Activated naive CD4-positive, alpha-beta T cell treated with Interleukin-2 at 50 U/mL for 16 hours (primary cell): ENCODE measurements at regions not wholly inside any gene's neighbourhood (a gene's known extent, or its start where the extent isn't known, plus 50 kb on each side); places are given as distances from the start of the nearest gene placed in this dataset.

Experiments
- DNase-seq: peaks from one replicate; pipeline ENCODE4 v3.0.0-alpha.2; 2020

DNA sequence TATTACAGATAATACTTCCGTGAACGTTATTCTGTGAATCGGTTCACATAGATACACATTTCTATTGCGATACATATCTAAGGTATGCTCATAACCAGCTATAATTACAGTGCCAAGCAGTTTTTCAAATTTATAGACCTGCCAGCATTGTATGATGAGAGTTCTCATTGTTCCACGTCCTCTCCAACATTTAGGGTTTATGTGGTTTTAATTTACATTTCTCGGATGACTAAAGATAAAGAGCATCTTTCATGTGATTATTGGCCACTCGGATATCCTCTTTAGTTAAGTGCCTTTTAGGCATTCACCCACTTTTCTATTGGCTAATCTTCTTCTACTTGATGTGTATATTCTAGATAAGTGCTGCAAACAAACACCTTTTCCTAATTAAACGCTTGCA, 134.7 kb upstream of the CCDC54 start:
- DNase-seq: no peak

DNA sequence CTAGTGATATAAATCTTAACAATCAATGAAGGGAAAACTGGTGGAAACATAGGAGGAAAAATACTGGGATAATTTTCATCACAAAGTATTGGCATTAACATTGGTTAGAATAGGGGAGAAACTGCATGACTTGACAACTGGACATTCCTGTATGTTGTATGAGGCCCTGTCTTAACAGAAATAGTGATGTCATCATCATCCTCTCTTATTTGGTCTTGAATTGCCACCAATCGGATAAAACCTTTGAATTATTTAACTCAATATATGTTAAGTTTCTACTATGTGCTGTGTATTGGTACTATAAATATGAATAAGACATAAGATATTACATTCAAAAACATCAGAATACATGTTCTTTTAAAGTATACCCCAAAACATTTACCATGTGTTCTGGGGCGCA, 130.1 kb upstream of the CCDC54 start:
- DNase-seq: no peak

DNA sequence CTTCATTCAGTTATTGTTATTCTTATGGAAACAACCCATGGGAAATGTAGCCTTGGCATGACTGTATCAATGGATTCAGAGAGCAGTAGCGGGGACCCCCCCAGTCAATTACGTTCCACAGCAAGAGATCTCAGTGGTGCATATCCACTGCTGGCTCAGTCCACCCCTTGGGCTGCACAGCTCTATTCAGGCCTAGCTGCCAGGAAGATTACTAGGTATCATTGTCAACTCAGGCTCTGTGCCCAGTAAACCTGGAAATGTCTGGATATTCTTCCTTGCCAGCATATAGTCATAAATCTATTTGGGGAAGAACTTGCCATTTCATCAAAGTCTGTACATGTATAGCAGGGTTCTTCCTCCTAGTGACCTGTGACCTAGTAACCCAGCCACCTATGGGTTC, 128.1 kb upstream of the CCDC54 start:
- no peak for DNase-seq

DNA sequence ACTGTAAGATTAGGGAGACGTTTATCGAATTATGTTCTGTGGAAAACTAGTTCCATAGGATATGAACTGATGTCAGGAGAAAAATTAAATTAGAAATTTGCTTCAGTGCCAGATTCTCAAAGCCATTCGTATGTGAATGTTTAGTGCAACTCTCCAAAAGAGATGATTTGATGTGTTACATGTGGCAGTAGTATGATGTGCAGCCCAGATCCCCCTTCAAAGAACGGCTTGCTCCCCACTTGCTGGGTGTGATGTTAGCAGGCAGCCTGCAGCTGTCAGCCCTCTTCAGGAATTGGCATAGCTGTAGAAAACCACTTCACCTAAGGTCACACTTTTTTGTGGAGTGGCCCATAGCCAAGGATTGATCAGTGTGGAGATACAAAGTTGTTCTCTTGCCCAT, 127.0 kb upstream of the CCDC54 start:
- no peak for DNase-seq

DNA sequence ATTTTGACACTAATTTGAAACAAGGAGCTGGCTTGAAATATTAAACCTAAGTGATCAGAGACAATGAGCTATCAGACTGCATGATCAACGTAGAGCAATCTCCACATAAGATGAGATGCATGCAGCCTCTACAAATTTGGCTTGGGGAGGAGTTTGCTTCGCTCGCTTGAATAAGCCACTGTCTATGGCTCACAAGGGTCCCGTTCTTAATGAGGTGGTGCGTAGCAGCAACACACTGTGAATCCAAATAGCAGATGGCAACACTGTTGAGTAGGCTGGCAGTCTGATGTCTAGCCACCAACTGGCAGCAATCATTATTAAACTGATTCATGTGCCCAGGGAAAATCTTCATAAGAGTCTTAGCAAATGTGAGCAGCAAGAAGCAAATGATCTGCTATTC, 125.4 kb upstream of the CCDC54 start:
- DNase-seq: no peak

DNA sequence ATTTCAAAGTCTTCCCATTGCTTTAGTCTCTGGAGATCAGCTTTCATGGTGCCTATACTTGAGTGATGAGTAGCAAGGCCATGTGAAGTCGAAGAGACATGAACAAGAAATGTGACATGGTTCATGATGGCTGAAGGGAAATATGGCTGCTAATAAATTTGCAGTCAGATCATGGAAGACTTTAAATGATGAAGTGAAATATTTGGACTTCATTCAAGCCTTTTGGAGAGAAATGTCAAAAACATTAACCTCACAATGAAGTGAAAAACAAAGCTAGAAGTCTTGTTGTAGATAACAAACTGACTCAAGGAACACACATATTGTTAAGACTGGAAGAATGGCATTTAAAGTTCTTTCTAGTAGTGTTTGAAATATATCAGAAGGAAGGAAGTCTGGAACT, 120.3 kb upstream of the CCDC54 start:
- no peak for DNase-seq

DNA sequence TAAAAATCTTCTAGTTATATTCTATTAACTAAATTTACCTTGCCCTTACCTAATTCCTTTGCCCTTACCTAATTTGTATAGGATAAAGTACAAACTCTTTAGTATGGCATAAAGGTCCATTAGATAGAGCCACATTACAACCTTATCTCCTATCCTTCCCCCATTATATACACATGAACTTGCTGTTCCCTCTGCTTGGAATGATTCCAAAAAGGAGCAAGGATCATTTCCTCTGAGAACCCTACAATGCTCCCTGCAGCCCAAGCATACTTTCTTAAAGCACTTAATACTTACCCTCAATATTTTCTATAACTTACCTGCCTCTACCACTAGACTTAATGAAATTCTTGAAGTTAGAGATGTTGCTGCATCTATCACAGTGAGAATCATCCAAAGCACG, 118.9 kb upstream of the CCDC54 start:
- DNase-seq: no peak

DNA sequence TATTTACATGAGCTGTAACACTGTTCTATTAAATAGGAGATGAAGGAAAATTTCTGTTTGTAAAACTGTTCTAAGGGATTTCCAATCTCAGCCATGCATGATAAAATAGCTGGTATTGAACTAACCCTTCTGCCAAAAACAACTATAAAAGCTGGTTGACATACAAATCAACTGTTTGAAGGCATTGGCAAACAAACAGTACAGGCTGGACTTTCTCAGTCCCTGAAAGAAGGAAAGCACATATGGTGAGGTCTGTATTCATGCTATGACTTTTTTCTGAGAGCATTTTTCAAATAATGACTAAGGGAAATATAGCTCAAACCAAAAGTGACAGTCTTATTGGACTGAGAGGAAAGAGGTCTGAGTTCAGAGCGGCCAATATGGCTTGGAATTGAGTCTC, 117.0 kb upstream of the CCDC54 start:
- DNase-seq: no peak

DNA sequence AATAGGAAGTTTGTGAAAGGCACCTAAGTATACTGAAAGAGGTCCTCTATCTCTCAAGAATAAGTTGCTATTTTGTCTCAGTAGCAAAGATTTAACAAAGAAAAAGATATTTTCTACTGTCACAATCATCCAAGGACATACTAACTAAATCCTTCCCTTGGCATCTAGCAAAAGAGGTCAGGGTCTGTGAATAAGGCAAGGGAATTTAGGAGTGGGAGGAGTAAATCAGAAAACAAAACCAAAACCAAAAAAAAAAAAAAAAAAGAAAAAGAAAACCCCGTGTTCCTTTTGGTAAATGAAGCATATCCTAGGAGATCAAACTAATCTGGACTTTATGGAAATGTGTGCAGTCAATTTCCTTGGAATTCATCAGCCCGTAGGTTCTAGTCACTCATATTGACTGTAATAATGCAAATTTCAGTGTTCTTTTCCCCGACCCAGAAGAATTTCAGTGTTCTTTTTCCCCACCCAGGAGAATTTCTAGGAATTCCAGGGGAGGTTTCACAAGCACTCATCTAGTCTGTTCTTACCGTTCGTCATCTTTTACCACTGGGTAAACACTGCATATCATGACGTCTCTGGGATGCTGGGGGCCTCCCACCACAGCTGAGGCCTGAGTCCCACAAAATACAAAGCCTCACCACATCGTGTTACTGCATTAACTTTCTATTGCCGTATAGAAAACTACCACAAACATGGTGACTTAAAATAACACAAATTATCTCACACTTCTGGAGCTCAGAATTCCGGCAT, 113.8 kb upstream of the CCDC54 start:
- no peak for DNase-seq

DNA sequence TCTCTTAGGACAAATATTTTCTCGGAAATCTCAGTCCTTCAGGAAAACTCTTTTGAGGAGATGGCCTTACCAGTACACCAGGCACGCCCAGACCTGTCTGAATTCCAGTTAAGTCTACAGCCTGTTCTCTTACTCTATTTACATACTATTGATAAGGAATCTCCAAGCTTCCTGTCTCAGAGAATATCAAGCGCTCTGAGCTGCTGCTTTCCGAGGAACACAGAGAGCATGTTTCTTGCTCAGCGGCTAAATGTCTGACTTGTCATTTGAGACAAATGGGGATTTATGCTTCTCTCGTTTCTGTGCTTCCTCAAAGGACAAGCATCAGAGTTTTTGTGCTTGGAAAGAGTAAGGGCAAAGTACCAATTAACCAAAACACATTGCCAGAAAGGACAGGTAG, 112.4 kb upstream of the CCDC54 start:
- no peak for DNase-seq

DNA sequence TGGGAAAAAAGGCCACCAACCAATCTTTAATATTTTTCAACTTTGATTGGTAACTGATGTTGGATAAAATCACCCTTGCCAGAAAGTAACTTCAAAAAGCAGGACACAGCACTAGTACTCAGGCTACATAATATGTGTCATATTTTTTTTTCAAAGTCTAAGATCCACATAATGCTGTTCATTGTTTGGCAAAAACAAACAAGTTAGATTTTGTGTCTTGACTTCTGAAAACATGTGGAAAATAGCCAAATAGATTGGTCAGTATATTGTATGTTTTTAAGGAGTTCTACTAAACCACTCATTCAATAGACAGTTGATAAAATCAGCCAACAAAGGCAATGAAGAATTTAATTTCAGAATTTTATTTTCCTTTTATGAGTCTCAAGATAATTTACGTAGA, 111.7 kb upstream of the CCDC54 start:
- DNase-seq: no peak

DNA sequence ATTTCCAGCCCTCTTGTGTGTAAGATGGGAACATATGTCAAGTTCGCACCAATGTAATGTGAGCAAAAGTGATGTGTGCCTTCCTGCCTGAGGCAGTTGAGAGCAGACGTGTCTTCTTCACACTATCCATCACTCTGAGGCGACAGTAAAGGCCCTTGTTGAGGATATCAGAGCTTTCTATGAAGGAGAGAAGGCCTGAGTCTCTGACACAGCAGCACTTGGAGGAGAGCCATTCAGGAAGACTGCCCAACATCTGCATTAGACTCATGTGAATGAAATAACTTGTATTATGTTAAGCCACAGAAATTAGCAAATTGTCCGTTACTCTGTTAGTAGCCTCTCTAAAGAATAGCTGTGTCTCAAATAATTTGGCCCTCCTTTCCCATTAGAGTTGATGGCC, 108.8 kb upstream of the CCDC54 start:
- DNase-seq: no peak

DNA sequence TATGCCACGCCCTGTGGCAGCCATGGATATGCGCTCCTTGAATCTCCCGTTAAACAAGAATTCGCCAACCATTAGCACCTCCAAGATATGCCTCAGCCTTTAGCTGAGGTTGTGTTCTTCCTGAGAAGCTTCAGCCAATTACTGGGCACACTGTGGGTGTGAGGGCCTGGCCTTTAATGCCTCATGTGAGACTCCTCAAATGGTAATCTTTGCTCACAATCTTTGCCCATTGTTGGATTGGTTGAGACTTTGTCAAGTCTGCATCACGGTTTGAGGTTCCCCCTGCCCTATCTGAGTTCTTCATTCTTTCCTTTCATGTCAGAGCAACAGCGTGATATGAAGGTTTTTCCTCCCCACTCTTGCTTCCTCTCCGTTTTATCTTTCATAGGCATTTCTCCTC, 108.1 kb upstream of the CCDC54 start:
- DNase-seq: no peak

DNA sequence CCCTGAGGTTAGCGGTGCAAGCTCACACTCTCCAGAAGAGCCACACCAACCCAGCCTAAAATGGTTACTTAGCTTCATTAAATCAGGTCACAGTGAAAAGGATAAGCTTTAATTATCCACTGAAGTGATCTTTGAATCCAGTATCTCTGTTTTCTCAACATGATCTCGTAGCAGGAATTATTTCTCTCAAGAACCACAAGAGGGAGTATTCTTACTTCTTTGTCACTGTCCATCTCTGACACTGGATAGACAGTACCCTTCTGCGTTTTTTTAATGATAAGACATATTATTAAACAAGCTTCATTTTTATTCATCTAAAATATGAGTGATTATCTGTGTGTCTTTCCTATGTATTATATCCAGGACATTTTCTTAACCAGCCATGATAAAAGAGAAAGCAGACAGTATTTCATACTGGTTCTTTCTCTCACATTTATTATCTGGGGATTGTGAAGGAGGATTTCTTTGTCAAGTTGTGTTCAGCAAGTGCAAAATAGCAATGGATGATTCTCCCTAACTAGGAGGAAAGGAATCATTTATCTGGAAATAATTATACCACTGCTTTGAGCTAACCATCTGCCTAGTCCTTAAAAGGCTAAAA, 105.4 kb upstream of the CCDC54 start:
- no peak for DNase-seq

DNA sequence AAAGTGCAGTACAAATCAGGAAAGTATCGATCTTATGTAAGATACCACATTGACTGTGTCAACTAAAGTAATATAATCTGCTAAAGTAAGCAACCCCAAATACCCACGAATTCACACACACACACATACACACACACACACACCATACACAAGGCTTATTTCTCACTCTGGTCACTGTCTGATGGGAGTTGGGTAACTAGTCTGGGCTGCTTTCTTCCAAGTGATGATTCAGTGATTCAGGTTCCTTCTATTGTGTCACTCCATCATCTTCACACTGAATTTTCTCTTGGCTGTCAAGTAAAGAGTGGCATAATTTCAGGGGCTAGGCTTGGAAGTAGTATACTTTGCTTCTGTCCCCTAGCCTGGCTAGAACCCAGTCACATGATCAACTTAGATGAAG, 104.8 kb upstream of the CCDC54 start:
- no peak for DNase-seq

DNA sequence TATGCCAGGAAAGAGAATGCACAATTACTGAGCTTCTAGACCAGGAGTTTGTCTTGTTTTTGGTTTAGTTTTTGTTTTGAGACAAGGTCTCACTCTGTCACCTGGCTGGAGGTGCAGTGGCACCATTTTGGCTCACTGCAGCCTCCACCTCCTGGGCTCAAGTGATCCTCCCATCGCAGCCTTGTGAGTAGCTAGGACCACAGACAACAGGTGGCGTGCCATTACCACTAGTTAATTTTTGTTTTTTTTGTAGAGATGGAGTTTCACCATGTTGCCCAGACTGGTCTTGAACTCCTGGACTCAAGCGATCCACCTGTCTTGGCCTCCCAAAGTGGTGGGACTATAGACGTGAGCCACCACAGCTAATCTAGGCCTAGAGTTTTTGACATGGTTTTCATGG, 104.4 kb upstream of the CCDC54 start:
- DNase-seq: no peak

DNA sequence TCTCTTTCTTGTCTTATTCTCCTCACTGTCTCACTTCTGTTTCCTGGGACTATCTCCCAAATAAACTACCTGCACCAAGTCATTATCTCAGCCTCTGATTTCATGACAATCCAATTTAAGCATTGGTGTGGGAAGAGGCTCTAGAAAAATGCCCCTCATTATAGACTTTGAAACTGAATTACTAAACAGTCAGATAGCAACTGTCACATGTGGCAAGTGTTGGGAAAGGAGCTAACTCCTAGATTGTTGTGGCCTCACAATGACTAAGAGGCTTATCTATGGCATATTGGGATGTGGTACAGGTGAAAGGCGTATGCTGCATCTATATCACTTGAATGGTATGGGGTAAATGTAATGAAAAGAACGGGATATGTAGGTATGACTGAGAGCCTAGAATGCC, 103.5 kb upstream of the CCDC54 start:
- no peak for DNase-seq

DNA sequence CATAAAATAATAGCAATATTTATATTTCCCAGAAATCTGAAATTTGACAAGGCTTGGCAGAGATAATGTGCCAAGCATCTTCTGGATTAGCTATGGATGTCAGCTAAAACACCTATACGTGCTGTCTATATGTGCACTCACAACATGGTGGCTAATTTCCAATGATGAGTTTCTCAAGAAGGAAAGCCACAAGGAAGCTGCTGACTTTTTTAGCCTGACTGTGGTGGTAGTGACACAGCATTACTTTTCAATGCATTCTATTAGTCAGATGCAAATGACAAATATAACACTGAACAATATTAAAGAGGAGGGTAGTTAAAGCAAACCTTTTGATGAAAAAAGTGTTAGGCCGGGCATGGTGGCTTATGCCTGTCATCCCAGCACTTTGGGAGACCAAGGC, 101.7 kb upstream of the CCDC54 start:
- no peak for DNase-seq

DNA sequence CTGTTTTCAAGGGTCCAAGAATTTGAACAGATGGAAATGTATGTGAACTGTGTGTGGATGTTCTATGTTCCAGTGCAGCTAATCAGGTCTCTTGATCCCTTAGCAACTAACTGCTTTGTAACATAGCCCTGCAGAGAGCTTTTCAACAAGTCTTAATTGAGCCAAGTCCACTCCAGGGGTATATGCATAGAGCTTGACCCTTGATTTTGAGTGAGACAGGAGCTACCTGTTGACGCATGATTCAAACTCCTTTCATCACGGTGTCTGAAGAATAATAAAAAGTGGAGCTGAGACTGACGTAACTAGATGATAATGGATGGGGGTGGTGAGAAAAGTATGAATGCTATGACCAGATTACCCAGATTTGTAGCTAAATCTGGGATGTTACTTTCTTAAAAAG, 93.3 kb upstream of the CCDC54 start:
- no peak for DNase-seq

DNA sequence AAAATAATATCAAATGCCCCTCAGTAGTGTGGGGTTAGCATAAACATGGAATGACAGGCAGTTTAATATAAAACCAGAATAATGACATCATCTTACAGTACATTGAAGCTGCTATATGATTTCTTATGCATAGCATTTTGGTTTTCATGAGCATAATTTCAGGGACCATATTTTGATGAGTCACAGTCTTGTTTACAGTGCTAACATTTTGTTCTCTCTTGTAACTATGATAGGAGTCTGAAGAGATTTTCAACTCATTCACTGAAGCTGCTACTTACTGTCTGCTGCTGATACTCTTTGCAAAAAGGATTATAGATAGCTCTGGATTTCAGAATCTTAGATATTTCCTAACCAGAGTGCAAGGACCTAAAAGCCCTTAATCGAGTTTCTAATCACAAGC, 92.6 kb upstream of the CCDC54 start:
- no peak for DNase-seq

DNA sequence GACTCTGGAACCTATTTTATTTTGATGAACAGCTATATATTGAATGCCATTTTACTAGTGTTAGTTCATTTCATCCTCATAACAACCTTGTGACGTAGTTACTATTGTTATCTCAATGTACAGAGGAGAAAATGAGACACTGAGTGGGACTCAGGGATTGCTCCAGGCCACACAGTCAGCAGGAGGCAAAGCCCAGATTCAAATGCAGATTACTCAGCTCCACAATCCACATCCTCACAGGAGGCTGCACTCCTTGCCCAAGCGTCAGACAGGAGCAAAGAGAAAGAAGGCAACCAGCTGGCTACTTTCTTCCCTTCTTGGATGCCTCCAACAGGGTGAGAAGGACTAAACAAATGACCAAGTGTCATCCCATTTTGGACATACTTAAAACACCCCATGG, 92.0 kb upstream of the CCDC54 start:
- no peak for DNase-seq

DNA sequence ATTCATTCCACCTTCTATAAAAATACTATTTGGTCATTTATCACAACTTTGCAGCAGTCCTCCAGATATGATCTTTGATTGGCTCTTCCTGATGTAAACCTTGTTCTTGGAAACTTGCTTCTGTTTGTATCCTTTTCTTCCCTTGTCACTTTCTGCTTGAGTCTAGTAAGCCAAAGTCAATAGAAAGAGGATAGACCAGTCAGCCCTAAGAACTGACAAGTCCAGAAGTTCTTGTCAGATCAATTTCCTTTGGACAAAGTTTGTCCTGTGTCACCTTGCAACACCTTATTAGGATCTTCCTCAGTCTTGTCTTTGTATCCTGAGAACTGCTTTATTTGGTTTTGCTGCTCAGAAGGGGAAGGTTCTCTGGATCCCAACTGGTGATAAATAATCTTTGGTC, 87.9 kb upstream of the CCDC54 start:
- no peak for DNase-seq

DNA sequence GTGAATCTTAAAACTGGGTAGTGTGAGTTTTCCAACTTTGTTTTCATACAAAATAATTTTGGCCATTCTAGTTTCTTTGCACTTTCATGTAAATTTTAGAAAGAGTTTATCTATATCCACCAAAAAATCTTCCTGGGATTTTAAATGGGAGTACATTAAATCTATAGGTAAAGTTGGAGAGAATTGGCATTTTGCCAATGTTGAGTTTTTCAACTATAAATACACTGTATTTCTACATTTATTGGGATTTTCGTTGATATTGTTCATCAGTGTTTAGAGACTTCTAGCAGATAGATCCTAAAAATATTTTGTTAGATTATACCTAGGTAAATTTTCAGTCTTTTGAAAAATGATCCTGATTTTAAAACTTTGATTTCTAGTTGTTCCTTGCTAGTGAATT, 83.1 kb upstream of the CCDC54 start:
- DNase-seq: no peak

DNA sequence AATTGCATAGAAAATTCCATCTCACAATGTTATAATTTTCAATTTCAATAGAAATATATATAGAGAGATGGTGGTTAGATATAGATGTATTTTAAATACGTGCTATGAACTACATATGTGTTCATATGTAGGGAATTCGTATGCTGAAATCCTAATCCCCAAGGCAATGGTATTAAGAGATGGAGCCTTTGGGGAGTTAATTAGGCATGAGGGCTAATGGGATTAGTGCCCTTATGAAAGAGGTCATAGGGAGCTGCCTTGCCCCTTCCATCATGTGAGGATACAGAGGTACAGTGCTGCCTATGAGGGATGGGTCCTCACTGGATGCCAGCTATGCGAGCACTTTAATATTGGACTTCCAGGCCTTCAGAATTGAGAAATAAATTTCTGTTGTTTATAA, 79.6 kb upstream of the CCDC54 start:
- no peak for DNase-seq

DNA sequence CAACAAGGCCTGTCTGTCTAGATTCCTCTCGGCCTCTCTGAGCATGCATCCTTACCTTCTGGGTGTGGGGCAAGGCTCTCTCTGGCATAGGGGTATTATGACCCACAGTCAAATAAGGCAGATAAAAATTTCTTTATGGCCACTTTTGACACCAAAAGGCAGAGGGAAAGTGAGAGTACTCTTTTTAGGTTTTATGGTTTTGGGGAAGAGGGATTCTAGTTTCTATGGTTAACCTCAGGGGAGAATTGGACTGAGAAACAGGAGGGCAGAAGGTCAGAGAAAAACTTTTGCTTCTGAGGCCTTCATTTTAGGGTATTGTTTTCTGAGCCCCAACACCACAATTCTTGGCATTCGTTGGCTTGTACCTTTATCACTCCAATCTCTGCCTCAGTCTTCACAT, 70.0 kb upstream of the CCDC54 start:
- no peak for DNase-seq
